Smooth muscle cell (in vitro differentiated cells): ENCODE measurements at regions not wholly inside any gene's neighbourhood (a gene's known extent, or its start where the extent isn't known, plus 50 kb on each side); places are given as distances from the start of the nearest gene placed in this dataset.

Experiments used
- DNase-seq: peaks from one replicate; lab custom pipeline; 2025; ENCODE audit not compliant: unreplicated experiment; lab: John Stamatoyannopoulos, UW
- H2AFZ ChIP-seq: fragments of 200-600 bp; sonication (generic); 2 replicates; pipeline ENCODE4 v1.6.0; 2016; ENCODE audit warnings: antibody characterized with exemption, low read depth, mild to moderate bottlenecking
- H3F3A ChIP-seq: fragments of 200-600 bp; sonication (generic); 2 replicates; pipeline ENCODE4 v1.6.0; 2017; ENCODE audit warnings: antibody characterized with exemption, low read depth
- H3K27ac ChIP-seq: fragments of 200-600 bp; sonication (generic); 2 replicates; pipeline ENCODE4 v1.5.1; 2016; ENCODE audit warnings: low read depth, mild to moderate bottlenecking
- H3K27me3 ChIP-seq: fragments of 200-600 bp; sonication (generic); 2 replicates; pipeline ENCODE4 v1.6.1; 2016; ENCODE audit warnings: low read depth, mild to moderate bottlenecking
- H3K36me3 ChIP-seq: fragments of 200-600 bp; sonication (generic); 2 replicates; pipeline ENCODE4 v1.5.1; 2016; ENCODE audit warnings: low read depth
- H3K4me1 ChIP-seq: fragments of 200-600 bp; sonication (generic); 2 replicates; pipeline ENCODE4 v1.5.1; 2016; ENCODE audit warnings: low read depth
- H3K4me2 ChIP-seq: fragments of 200-600 bp; sonication (generic); 2 replicates; pipeline ENCODE4 v1.6.0; 2016; ENCODE audit warnings: mild to moderate bottlenecking
- H3K4me3 ChIP-seq: fragments of 200-600 bp; sonication (generic); 2 replicates; pipeline ENCODE4 v1.5.1; 2016; ENCODE audit warnings: mild to moderate bottlenecking
- H3K79me2 ChIP-seq: fragments of 200-600 bp; sonication (generic); 2 replicates; pipeline ENCODE4 v1.6.0; 2016; ENCODE audit warnings: low read depth, mild to moderate bottlenecking
- H3K9ac ChIP-seq: fragments of 200-600 bp; sonication (generic); 2 replicates; pipeline ENCODE4 v1.6.0; 2016; ENCODE audit warnings: low read depth
- H3K9me3 ChIP-seq: fragments of 200-600 bp; sonication (generic); replicated peaks from 2 replicates; pipeline ENCODE4 v1.5.1; 2016; ENCODE audit warnings: low read depth
- H4K20me1 ChIP-seq: fragments of 200-600 bp; sonication (generic); 2 replicates; pipeline ENCODE4 v1.6.0; 2016; ENCODE audit warnings: low read depth
- WGBS: methylation state at CpG from one replicate; pipeline ENCODE4 v1.1.7; 2016; ENCODE audit warnings: low lambda C conversion rate; 5-methylcytosine and 5-hydroxymethylcytosine counted together
- TF ChIP-seq, protein P1 (sequence below): fragments of 200-600 bp; sonication (generic); IDR thresholded peaks from 2 replicates; pipeline ENCODE4 v1.5.1; 2017; ENCODE audit warnings: borderline replicate concordance, mild to moderate bottlenecking, antibody characterized with exemption; ENCODE audit not compliant: insufficient read depth, poor library complexity, severe bottlenecking

DNA sequence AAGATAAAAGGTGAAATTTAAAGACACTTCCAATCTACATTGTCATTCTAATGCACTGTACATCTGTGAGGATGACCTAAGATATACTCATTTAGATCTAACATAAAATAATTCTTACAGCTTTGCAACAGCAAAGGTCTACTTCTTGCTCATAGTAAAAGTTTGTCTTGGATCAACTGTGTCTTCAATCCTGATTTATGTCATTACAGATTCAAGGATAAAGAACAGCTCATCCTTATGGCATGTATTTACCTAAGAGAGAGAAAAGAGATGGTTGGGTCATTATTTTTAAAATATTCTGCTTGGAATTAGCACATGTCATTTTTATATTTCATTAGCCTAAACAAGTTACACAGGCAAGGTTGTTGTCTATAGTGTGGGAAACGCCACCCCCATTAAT lies 2193.1 kb downstream of the PCDH9 start:
- no peaks in the 10 kb centered on the region for H3K9me3 ChIP-seq
- WGBS, result 97% methylated on average over 1 of the region's 1 CpG
- DNase-seq, result no peak

DNA sequence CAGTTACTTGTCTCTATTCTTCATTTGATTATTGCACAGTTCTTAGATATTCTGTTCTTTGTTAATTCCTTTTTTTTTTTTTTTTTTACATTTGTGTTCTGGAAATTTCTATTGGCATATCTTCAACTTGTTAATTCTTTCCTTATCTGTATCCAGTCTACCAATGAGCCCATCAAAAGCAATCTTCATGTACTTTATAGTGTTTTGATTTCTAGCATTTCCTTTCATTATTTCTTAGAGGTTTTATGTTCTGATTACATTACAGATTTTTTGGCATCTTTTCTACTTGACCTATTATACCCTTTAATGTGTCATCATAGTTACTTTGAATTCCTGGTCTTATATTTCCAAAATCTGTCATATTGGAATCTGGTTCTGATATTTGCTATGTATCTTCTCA lies 2194.8 kb downstream of the PCDH9 start:
- no peak for DNase-seq
- H3K27ac ChIP-seq, result no peak overlapping the region

More for the DNA sequence above, 2193.1 kb downstream of the PCDH9 start:
- Histone ChIP-seq H3F3A (no peaks in the 10 kb centered on the region), H3K9ac (no peak overlapping the region), H4K20me1 (no peaks in the 10 kb centered on the region), H3K27me3 (no peaks in the 10 kb centered on the region), H3K4me1 (no peaks in the 10 kb centered on the region), H3K4me3 (no peak overlapping the region), H3K27ac (no peak overlapping the region), H3K36me3 (no peaks in the 10 kb centered on the region), H3K79me2 (no peaks in the 10 kb centered on the region), H2AFZ (no peak overlapping the region), H3K4me2 (no peak overlapping the region)
- TF ChIP-seq, protein P1, sequence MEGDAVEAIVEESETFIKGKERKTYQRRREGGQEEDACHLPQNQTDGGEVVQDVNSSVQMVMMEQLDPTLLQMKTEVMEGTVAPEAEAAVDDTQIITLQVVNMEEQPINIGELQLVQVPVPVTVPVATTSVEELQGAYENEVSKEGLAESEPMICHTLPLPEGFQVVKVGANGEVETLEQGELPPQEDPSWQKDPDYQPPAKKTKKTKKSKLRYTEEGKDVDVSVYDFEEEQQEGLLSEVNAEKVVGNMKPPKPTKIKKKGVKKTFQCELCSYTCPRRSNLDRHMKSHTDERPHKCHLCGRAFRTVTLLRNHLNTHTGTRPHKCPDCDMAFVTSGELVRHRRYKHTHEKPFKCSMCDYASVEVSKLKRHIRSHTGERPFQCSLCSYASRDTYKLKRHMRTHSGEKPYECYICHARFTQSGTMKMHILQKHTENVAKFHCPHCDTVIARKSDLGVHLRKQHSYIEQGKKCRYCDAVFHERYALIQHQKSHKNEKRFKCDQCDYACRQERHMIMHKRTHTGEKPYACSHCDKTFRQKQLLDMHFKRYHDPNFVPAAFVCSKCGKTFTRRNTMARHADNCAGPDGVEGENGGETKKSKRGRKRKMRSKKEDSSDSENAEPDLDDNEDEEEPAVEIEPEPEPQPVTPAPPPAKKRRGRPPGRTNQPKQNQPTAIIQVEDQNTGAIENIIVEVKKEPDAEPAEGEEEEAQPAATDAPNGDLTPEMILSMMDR, result no peak

DNA sequence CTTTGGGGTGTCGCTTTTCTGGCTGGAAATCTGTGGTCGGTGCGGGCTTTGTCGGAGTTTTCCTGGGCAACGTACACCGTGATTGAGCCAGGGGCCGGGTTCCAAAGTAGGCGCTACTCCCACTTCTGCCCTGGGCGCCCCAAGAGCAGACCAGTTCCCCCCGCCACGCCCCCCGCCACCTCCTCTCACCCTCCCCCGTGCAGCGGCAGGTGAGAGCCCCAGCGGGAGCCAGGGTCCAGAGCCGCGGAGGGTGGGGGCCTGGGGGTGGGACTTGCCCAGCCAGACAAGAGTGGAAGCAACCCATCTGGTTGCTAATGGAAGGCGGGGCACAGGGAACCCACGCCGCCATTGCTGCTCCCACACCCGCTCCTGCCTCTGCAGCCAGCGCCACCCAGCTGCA lies 2195.9 kb downstream of the PCDH9 start:
- Histone ChIP-seq H3K27ac (no peak overlapping the region), H3K27me3 (no peaks in the 10 kb centered on the region), H3K4me1 (no peaks in the 10 kb centered on the region), H3K4me2 (no peak overlapping the region), H4K20me1 (no peaks in the 10 kb centered on the region), H3K9ac (no peak overlapping the region), H3K79me2 (no peaks in the 10 kb centered on the region), H3K9me3 (no peaks in the 10 kb centered on the region), H3K36me3 (no peaks in the 10 kb centered on the region), H2AFZ (no peak overlapping the region), H3K4me3 (no peak overlapping the region), H3F3A (no peaks in the 10 kb centered on the region)
- WGBS, result 97% methylated on average over 12 of the region's 22 CpGs
- TF ChIP-seq, protein P1, result no peak
- no peak for DNase-seq

More for the DNA sequence above, 2194.8 kb downstream of the PCDH9 start:
- Histone ChIP-seq H3K9ac (no peak overlapping the region), H3K79me2 (no peaks in the 10 kb centered on the region), H3F3A (no peaks in the 10 kb centered on the region), H4K20me1 (no peaks in the 10 kb centered on the region), H3K4me1 (no peaks in the 10 kb centered on the region), H3K4me2 (no peak overlapping the region), H2AFZ (no peak overlapping the region), H3K27me3 (no peaks in the 10 kb centered on the region), H3K9me3 (no peaks in the 10 kb centered on the region), H3K36me3 (no peaks in the 10 kb centered on the region), H3K4me3 (no peak overlapping the region)
- TF ChIP-seq, protein P1, result no peak

DNA sequence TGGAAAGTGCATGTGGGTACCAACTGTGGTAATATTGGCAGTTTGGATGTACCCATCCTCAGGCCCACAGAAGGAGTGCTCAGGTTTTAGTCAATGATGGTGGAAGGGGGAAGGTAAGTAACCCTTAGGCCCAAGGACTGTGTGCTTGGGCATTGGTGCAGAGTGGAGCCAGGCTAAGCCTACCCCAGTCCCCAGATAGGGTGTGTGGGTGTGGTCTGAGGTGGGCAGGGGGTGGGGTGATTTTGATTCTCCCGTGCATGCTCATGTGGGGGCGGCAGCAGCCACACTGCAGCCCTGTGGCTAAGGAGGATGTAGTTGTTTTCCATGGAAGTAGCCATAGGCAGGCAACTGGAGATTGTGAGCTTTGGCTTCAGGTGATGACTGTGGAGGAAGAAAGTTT lies 2197.3 kb downstream of the PCDH9 start:
- Histone ChIP-seq H3K4me1 (no peaks in the 10 kb centered on the region), H3K4me2 (no peak overlapping the region), H3F3A (no peaks in the 10 kb centered on the region), H3K79me2 (no peaks in the 10 kb centered on the region), H3K36me3 (no peaks in the 10 kb centered on the region), H3K9ac (no peak overlapping the region), H2AFZ (no peak overlapping the region), H4K20me1 (no peaks in the 10 kb centered on the region), H3K27ac (no peak overlapping the region), H3K27me3 (no peaks in the 10 kb centered on the region), H3K4me3 (no peak overlapping the region), H3K9me3 (no peaks in the 10 kb centered on the region)
- 82% methylated on average over 2 of the region's 2 CpGs for WGBS
- TF ChIP-seq, protein P1, result no peak
- DNase-seq, result no peak
